Type B pancreatic cell (in vitro differentiated cells): ENCODE measurements at regions not wholly inside any gene's neighbourhood (a gene's known extent, or its start where the extent isn't known, plus 50 kb on each side); places are given as distances from the start of the nearest gene placed in this dataset.

Source experiments
- DNase-seq: peaks from one replicate; pipeline ENCODE4 v3.0.0; 2021; ENCODE audit warnings: mixed read lengths; ENCODE audit not compliant: unreplicated experiment; ENCODE audit errors: extremely low spot score
- H3K27ac Mint-ChIP-seq: 2 replicates; pipeline ENCODE4 v1.8.0; 2021; ENCODE audit warnings: mild to moderate bottlenecking, mixed read lengths
- H3K27me3 Mint-ChIP-seq: 2 replicates; pipeline ENCODE4 v1.8.0; 2021; ENCODE audit warnings: mixed read lengths
- H3K36me3 Mint-ChIP-seq: 2 replicates; pipeline ENCODE4 v1.8.0; 2021; ENCODE audit warnings: mixed read lengths
- H3K4me1 Mint-ChIP-seq: one replicate; pipeline ENCODE4 v1.8.0; 2021; ENCODE audit warnings: mixed read lengths; ENCODE audit not compliant: unreplicated experiment
- H3K4me3 Mint-ChIP-seq: 2 replicates; pipeline ENCODE4 v1.8.0; 2021; ENCODE audit warnings: mild to moderate bottlenecking, mixed read lengths
- H3K9me3 Mint-ChIP-seq: 2 replicates; pipeline ENCODE4 v1.8.0; 2021; ENCODE audit warnings: mixed read lengths
- TF ChIP-seq, protein P1 (sequence below): fragments of 200-600 bp; sonication (generic); conservative IDR thresholded peaks from 2 replicates; pipeline ENCODE4 v1.5.0; 2021; ENCODE audit warnings: antibody characterized with exemption, mild to moderate bottlenecking

GRCh38 chr2:58974881-58975280 lies 733.8 kb upstream of the FANCL start:
- TF ChIP-seq, protein P1, sequence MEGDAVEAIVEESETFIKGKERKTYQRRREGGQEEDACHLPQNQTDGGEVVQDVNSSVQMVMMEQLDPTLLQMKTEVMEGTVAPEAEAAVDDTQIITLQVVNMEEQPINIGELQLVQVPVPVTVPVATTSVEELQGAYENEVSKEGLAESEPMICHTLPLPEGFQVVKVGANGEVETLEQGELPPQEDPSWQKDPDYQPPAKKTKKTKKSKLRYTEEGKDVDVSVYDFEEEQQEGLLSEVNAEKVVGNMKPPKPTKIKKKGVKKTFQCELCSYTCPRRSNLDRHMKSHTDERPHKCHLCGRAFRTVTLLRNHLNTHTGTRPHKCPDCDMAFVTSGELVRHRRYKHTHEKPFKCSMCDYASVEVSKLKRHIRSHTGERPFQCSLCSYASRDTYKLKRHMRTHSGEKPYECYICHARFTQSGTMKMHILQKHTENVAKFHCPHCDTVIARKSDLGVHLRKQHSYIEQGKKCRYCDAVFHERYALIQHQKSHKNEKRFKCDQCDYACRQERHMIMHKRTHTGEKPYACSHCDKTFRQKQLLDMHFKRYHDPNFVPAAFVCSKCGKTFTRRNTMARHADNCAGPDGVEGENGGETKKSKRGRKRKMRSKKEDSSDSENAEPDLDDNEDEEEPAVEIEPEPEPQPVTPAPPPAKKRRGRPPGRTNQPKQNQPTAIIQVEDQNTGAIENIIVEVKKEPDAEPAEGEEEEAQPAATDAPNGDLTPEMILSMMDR: no peak
- Mint-ChIP-seq H3K4me3 (peak overlapping the region; percentile 9), H3K27ac (no peak overlapping the region), H3K4me1 (peaks cover 45% of the 10 kb centered on the region), H3K9me3 (peaks cover 5% of the 10 kb centered on the region), H3K27me3 (no peaks in the 10 kb centered on the region), H3K36me3 (peaks cover 3% of the 10 kb centered on the region)
- no peak for DNase-seq

- Mint-ChIP-seq H3K27ac (peak overlapping the region; percentile 78), H3K9me3 (peaks cover 5% of the 10 kb centered on the region), H3K36me3 (peaks cover 3% of the 10 kb centered on the region), H3K4me1 (peaks cover 45% of the 10 kb centered on the region), H3K27me3 (no peaks in the 10 kb centered on the region), H3K4me3 (no peak overlapping the region)
- TF ChIP-seq, protein P1: no peak
- no peak for DNase-seq
Observed at GRCh38 chr2:58974426-58974825, 733.3 kb upstream of the FANCL start.

GRCh38 chr2:58973811-58974281 lies 732.7 kb upstream of the FANCL start:
- Mint-ChIP-seq H3K27me3 (no peaks in the 10 kb centered on the region), H3K9me3 (peaks cover 5% of the 10 kb centered on the region), H3K4me1 (peaks cover 45% of the 10 kb centered on the region), H3K27ac (peak overlapping the region; percentile 78), H3K36me3 (peaks cover 3% of the 10 kb centered on the region), H3K4me3 (peak overlapping the region; percentile 70)
- TF ChIP-seq, protein P1: no peak
- no peak for DNase-seq

DNA sequence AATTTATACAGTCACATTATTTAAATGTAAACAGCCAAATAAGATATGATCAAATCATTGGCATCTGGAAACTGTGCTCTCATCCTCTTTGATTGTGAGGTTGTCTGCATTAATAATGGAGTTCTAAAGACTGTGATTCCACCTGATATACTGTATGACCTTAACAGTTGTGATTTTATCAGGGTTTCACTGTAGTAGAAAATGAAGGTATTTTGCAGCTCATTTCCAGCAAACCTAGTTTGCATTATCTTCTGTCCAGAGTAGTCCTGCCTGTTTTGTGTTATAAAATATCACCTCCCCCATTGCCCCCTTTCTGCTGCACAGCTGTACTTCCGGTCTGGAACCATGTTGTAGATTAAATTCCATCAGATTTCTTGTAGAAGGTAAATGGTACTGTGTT lies 731.6 kb upstream of the FANCL start:
- TF ChIP-seq, protein P1: no peak
- Mint-ChIP-seq H3K9me3 (peaks cover 5% of the 10 kb centered on the region), H3K4me1 (peaks cover 53% of the 10 kb centered on the region), H3K36me3 (peaks cover 3% of the 10 kb centered on the region), H3K4me3 (peak overlapping the region; percentile 46), H3K27me3 (no peaks in the 10 kb centered on the region), H3K27ac (peak overlapping the region; percentile 5)
- DNase-seq: no peak

DNA sequence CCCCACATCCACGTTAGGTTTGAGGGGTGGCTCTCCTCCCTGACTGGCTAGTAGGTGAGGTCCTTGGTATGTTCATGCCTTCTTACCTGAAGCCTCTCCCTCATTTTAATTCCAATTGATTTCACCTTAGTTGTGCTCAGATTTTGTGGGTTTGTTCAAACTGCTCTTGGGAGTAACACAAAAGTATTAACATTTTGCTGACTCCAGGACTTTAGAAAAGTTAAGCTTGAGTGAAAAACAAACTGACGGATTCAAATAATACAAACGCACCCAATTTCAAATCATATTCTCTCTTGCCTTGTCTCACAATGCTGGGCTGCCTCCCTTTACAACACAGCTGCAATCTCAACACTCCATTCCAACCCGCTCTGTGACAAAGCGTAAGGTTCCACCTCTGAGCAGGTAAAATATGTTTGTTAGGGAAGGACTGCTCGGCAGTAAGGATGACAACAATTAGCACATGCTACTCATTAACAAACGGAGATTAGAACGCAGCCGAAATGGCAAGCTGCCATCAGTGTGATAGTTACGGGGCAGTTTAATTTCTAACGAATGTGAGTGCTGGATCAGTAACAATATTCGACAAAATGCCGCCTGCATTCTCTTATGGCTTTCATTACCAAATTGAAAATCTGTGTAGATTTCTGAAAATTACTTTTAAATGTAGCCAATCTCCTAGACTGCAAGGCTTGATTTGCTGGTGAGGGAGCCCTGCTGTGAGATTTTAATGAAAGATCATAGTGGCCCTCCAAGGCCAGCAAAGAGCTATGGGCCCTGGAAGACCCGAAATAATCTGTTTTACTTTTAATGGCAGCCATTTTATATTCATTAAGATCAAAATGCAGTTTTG lies 730.6 kb upstream of the FANCL start:
- H3K4me3 Mint-ChIP-seq: no peak overlapping the region
- H3K9me3 Mint-ChIP-seq: peaks cover 5% of the 10 kb centered on the region
- TF ChIP-seq, protein P1: no peak
- H3K4me1 Mint-ChIP-seq: peaks cover 50% of the 10 kb centered on the region
- H3K27ac Mint-ChIP-seq: no peak overlapping the region
- H3K27me3 Mint-ChIP-seq: no peaks in the 10 kb centered on the region
- DNase-seq: no peak
- peaks cover 3% of the 10 kb centered on the region for H3K36me3 Mint-ChIP-seq
